ENCODE measurements at regions not wholly inside any gene's neighbourhood (a gene's known extent, or its start where the extent isn't known, plus 50 kb on each side); places are given as distances from the start of the nearest gene placed in this dataset.

GRCh38 chr1:83527987-83528386, 470.9 kb downstream of the TTLL7 start:
- TF ChIP-seq CTCF (IDR thresholded peaks at IDR 0.05) (no peak), EZH2 (IDR thresholded peaks at IDR 0.05) (no peak), EZH2phosphoT487 (IDR thresholded peaks at IDR 0.05) (no peak)
